IMR-90 (cell line): ENCODE measurements at regions not wholly inside any gene's neighbourhood (a gene's known extent, or its start where the extent isn't known, plus 50 kb on each side); places are given as distances from the start of the nearest gene placed in this dataset.

Experiments
- ATAC-seq: fragments of 200-7000 bp; cut with Tn5 transposase; 2 replicates; pipeline ENCODE4 v1.9.1; 2020; ENCODE audit warnings: low read depth, mild to moderate bottlenecking, moderate library complexity
- BruUV-seq: library from RNA; stranded (reverse); fragments of 400-500 nt; replicated peaks from 2 replicates; lab custom pipeline; 2021; lab: Mats Ljungman, UMichigan
- CTCF ChIA-PET: fragments of 300-600 bp; formaldehyde crosslinking; extraction: SDS; loops from one replicate; lab custom pipeline; 2021; ENCODE audit warnings: antibody characterized with exemption; lab: Yijun Ruan, JAX
- POLR2A ChIA-PET: fragments of 300-600 bp; sonication (Branson Sonifier 250); formaldehyde crosslinking; loops from one replicate; lab custom pipeline; 2022; ENCODE audit warnings: antibody characterized with exemption; ENCODE audit not compliant: unreplicated experiment; lab: Charles Lee
- DNase-seq: peaks from one replicate; pipeline ENCODE4 v3.0.0; 2013
- H2AFZ ChIP-seq: replicated peaks from 2 replicates; pipeline ENCODE3; 2013; ENCODE audit warnings: low read length, mild to moderate bottlenecking; ENCODE audit not compliant: poor library complexity
- H2AK5ac ChIP-seq: 2 replicates; pipeline ENCODE4 v1.6.1; 2013; ENCODE audit warnings: low read depth, low read length, inconsistent platforms
- H2AK9ac ChIP-seq: replicated peaks from 2 replicates; pipeline ENCODE3; 2013; ENCODE audit warnings: mild to moderate bottlenecking, low read depth, low read length, moderate library complexity; ENCODE audit not compliant: poor library complexity
- H2BK120ac ChIP-seq: 2 replicates; pipeline ENCODE4 v1.6.1; 2013; ENCODE audit warnings: low read depth, low read length, inconsistent platforms
- H2BK15ac ChIP-seq: 3 replicates; pipeline ENCODE4 v1.6.1; 2013; ENCODE audit warnings: low read depth, low read length, inconsistent platforms
- H2BK20ac ChIP-seq: 2 replicates; pipeline ENCODE4 v1.6.1; 2013; ENCODE audit warnings: low read depth, mild to moderate bottlenecking, inconsistent platforms, low read length, moderate library complexity
- H2BK5ac ChIP-seq: 2 replicates; pipeline ENCODE4 v1.6.1; 2013; ENCODE audit warnings: mild to moderate bottlenecking, low read depth, low read length, inconsistent platforms; ENCODE audit not compliant: poor library complexity, severe bottlenecking
- H3K14ac ChIP-seq: replicated peaks from 2 replicates; pipeline ENCODE4 v1.6.1; 2013; ENCODE audit warnings: low read depth, low read length, inconsistent platforms
- H3K18ac ChIP-seq: 2 replicates; pipeline ENCODE4 v1.6.1; 2013; ENCODE audit warnings: low read depth, low read length, control low read depth
- H3K23ac ChIP-seq: 2 replicates; pipeline ENCODE4 v1.6.1; 2013; ENCODE audit warnings: low read depth, low read length, inconsistent platforms
- H3K27ac ChIP-seq: 2 replicates; pipeline ENCODE4 v1.5.1; 2013; ENCODE audit warnings: mild to moderate bottlenecking, control low read depth, low read length; ENCODE audit not compliant: insufficient read depth
- H3K27me3 ChIP-seq: 2 replicates; pipeline ENCODE4 v1.6.1; 2013; ENCODE audit warnings: low read length; ENCODE audit not compliant: control insufficient read depth, insufficient read depth
- H3K36me3 ChIP-seq: 2 replicates; pipeline ENCODE4 v1.6.1; 2013; ENCODE audit warnings: low read length, mixed read lengths; ENCODE audit not compliant: control insufficient read depth, insufficient read depth
- H3K4ac ChIP-seq: 2 replicates; pipeline ENCODE4 v1.6.1; 2013; ENCODE audit warnings: low read depth, low read length, inconsistent platforms
- H3K4me1 ChIP-seq: 2 replicates; pipeline ENCODE4 v1.6.1; 2013; ENCODE audit warnings: low read length, mixed read lengths; ENCODE audit not compliant: control insufficient read depth, insufficient read depth
- H3K4me2 ChIP-seq: 2 replicates; pipeline ENCODE4 v1.6.1; 2013; ENCODE audit warnings: low read depth, mild to moderate bottlenecking, control low read depth, low read length, moderate library complexity
- H3K4me3 ChIP-seq: 2 replicates; pipeline ENCODE4 v1.5.1; 2013; ENCODE audit warnings: low read depth, mild to moderate bottlenecking, control low read depth, low read length, moderate library complexity; ENCODE audit not compliant: insufficient read depth
- H3K56ac ChIP-seq: 2 replicates; pipeline ENCODE4 v1.6.1; 2013; ENCODE audit warnings: low read length, inconsistent platforms; ENCODE audit not compliant: insufficient read depth; ENCODE audit errors: extremely low read depth
- H3K79me1 ChIP-seq, 2 experiments: 2 replicates each; pipeline ENCODE4 v1.6.1; 2013; ENCODE audit warnings: low read length in 2 of 2, inconsistent platforms in 1 of 2, low read depth in 1 of 2
- H3K9ac ChIP-seq: 2 replicates; pipeline ENCODE4 v1.6.1; 2013; ENCODE audit warnings: low read depth, low read length, control low read depth
- H3K9me1 ChIP-seq: 2 replicates; pipeline ENCODE4 v1.6.1; 2013; ENCODE audit warnings: low read length, inconsistent platforms; ENCODE audit not compliant: insufficient read depth
- H3K9me3 ChIP-seq: 2 replicates; pipeline ENCODE4 v1.6.1; 2013; ENCODE audit warnings: low read length; ENCODE audit not compliant: control insufficient read depth, insufficient read depth
- H4K20me1 ChIP-seq: 2 replicates; pipeline ENCODE4 v1.6.1; 2013; ENCODE audit warnings: low read length, inconsistent platforms; ENCODE audit not compliant: insufficient read depth
- H4K5ac ChIP-seq: 2 replicates; pipeline ENCODE4 v1.6.1; 2013; ENCODE audit warnings: mild to moderate bottlenecking, low read depth, low read length, control low read depth
- H4K8ac ChIP-seq, 2 experiments: 2 replicates each; pipeline ENCODE4 v1.6.1; 2013; ENCODE audit warnings: low read depth in 2 of 2, low read length in 2 of 2, control low read depth in 1 of 2, inconsistent platforms in 1 of 2
- H4K91ac ChIP-seq: 2 replicates; pipeline ENCODE4 v1.6.1; 2013; ENCODE audit warnings: low read depth, low read length, inconsistent platforms; ENCODE audit not compliant: insufficient read depth
- BHLHE40 ChIP-seq: fragments of 150-350 bp; IDR thresholded peaks from 2 replicates; pipeline ENCODE4 v1.6.1; 2016; ENCODE audit warnings: mild to moderate bottlenecking, low read depth, low read length
- CHD1 ChIP-seq: IDR thresholded peaks from 2 replicates; pipeline ENCODE4 v1.6.1; 2012; ENCODE audit warnings: low read depth, low read length, improper control_type of control experiment
- WGBS, 2 experiments: methylation state at CpG; one replicate each; pipeline versions ENCODE4 v1.1.5 to v1.1.7; 2013; ENCODE audit warnings: missing lambda C conversion rate in 2 of 2; ENCODE audit not compliant: insufficient read length in 1 of 2; ENCODE audit errors: extremely low coverage in 2 of 2; 5-methylcytosine and 5-hydroxymethylcytosine counted together
- dilution Hi-C: fragments of 300-500 bp; cut with HindIII; formaldehyde crosslinking; loops from one replicate; pipeline ENCODE4 v1.14.3; 2018; ENCODE audit warnings: low sequenced_read_pairs; ENCODE audit not compliant: unreplicated experiment
- in situ Hi-C: fragments of 300-500 bp; cut with MboI; formaldehyde crosslinking; loops from 3 replicates; pipeline ENCODE4 v1.14.3; 2019; ENCODE audit warnings: low sequenced_read_pairs, inconsistent platforms, mixed read lengths
- intact Hi-C: fragments of 100-400 bp; cut with micrococcal nuclease; formaldehyde crosslinking; loops from 2 replicates; pipeline ENCODE4 v1.10.0; 2022

- Histone ChIP-seq H3K4ac (no peak overlapping the region), H2AK9ac (no peak overlapping the region), H4K91ac (no peak overlapping the region), H3K56ac (no peak overlapping the region), H3K9me3 (peaks cover 2% of the 10 kb centered on the region), H3K79me1 (no peaks in the 10 kb centered on the region), H4K20me1 (no peaks in the 10 kb centered on the region), H3K9ac (no peak overlapping the region), H4K8ac (no peak overlapping the region), H2AK5ac (no peak overlapping the region), H4K5ac (no peak overlapping the region), H2BK15ac (no peak overlapping the region), H3K4me2 (no peak overlapping the region), H2AFZ (no peak overlapping the region), H3K27ac (no peak overlapping the region), H2BK120ac (no peak overlapping the region), H3K4me1 (peaks cover 6% of the 10 kb centered on the region), H3K36me3 (no peaks in the 10 kb centered on the region), H3K9me1 (no peaks in the 10 kb centered on the region), H3K18ac (no peak overlapping the region), H3K4me3 (no peak overlapping the region), H2BK5ac (no peak overlapping the region), H3K27me3 (peaks cover 23% of the 10 kb centered on the region), H3K23ac (no peak overlapping the region), H3K14ac (no peak overlapping the region), H2BK20ac (no peak overlapping the region)
- DNase-seq (no peak), ATAC-seq (no peak)
- WGBS, 2 experiments, result no CpG with 5 or more reads among the region's 1 CpG
- in situ Hi-C loops, result no loop called here
- intact Hi-C loops, result no loop called here
- BruUV-seq, result no TSS peak
- ChIA-PET POLR2A (no interaction called here), CTCF (interaction anchor here (2.5 kb wide), 1 partner anchor 34 kb away, joined by 8 read pairs; no protein-coding TSS in a partner anchor)
- dilution Hi-C loops, result no loop called here
- TF ChIP-seq CHD1, result no peak
- no peak for TF ChIP-seq BHLHE40
Observed at GRCh38 chr4:153093396-153093795, 110.8 kb upstream of the TRIM2 start.
